ENCODE measurements at regions not wholly inside any gene's neighbourhood (a gene's known extent, or its start where the extent isn't known, plus 50 kb on each side); places are given as distances from the start of the nearest gene placed in this dataset.

DNA sequence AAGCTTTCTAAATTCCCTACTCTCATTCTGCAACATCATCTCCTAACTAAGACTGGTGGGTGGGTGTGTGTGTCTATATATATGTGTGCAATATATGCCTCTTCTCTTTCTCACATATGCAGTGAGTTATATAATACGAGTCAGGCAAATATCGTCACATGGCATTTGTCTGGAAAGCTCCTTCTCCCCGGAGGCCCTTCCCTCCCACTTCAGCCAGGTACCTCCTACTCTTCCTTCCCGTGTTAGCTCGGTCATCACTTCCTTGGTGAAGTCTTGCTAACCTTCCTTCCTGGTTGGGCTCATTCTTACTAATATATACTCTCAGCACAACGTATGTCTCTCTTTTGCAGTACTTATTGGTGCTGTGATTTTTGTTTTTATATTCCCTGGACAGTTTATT is 66.4 kb upstream of the NCK2 start:
- TF ChIP-seq, protein P1, sequence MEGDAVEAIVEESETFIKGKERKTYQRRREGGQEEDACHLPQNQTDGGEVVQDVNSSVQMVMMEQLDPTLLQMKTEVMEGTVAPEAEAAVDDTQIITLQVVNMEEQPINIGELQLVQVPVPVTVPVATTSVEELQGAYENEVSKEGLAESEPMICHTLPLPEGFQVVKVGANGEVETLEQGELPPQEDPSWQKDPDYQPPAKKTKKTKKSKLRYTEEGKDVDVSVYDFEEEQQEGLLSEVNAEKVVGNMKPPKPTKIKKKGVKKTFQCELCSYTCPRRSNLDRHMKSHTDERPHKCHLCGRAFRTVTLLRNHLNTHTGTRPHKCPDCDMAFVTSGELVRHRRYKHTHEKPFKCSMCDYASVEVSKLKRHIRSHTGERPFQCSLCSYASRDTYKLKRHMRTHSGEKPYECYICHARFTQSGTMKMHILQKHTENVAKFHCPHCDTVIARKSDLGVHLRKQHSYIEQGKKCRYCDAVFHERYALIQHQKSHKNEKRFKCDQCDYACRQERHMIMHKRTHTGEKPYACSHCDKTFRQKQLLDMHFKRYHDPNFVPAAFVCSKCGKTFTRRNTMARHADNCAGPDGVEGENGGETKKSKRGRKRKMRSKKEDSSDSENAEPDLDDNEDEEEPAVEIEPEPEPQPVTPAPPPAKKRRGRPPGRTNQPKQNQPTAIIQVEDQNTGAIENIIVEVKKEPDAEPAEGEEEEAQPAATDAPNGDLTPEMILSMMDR (IDR thresholded peaks at IDR 0.05 in 2 of 3, conservative IDR thresholded peaks at IDR 0.05 in 1 of 3; ENCODE audit: borderline replicate concordance in 1 of 3, insufficient read depth in 1 of 3, low read depth in 2 of 3, low read length in 2 of 3): no peak
- TF ChIP-seq, protein P2, sequence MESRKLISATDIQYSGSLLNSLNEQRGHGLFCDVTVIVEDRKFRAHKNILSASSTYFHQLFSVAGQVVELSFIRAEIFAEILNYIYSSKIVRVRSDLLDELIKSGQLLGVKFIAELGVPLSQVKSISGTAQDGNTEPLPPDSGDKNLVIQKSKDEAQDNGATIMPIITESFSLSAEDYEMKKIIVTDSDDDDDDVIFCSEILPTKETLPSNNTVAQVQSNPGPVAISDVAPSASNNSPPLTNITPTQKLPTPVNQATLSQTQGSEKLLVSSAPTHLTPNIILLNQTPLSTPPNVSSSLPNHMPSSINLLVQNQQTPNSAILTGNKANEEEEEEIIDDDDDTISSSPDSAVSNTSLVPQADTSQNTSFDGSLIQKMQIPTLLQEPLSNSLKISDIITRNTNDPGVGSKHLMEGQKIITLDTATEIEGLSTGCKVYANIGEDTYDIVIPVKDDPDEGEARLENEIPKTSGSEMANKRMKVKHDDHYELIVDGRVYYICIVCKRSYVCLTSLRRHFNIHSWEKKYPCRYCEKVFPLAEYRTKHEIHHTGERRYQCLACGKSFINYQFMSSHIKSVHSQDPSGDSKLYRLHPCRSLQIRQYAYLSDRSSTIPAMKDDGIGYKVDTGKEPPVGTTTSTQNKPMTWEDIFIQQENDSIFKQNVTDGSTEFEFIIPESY (IDR thresholded peaks at IDR 0.05; ENCODE audit: extremely low read depth, insufficient replicate concordance, low read length): no peak
- TF ChIP-seq, protein P3, sequence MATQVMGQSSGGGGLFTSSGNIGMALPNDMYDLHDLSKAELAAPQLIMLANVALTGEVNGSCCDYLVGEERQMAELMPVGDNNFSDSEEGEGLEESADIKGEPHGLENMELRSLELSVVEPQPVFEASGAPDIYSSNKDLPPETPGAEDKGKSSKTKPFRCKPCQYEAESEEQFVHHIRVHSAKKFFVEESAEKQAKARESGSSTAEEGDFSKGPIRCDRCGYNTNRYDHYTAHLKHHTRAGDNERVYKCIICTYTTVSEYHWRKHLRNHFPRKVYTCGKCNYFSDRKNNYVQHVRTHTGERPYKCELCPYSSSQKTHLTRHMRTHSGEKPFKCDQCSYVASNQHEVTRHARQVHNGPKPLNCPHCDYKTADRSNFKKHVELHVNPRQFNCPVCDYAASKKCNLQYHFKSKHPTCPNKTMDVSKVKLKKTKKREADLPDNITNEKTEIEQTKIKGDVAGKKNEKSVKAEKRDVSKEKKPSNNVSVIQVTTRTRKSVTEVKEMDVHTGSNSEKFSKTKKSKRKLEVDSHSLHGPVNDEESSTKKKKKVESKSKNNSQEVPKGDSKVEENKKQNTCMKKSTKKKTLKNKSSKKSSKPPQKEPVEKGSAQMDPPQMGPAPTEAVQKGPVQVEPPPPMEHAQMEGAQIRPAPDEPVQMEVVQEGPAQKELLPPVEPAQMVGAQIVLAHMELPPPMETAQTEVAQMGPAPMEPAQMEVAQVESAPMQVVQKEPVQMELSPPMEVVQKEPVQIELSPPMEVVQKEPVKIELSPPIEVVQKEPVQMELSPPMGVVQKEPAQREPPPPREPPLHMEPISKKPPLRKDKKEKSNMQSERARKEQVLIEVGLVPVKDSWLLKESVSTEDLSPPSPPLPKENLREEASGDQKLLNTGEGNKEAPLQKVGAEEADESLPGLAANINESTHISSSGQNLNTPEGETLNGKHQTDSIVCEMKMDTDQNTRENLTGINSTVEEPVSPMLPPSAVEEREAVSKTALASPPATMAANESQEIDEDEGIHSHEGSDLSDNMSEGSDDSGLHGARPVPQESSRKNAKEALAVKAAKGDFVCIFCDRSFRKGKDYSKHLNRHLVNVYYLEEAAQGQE (IDR thresholded peaks at IDR 0.05; ENCODE audit: low read depth): no peak
- TF ChIP-seq POLR2A (IDR thresholded peaks at IDR 0.05; ENCODE audit: borderline replicate concordance, extremely low read depth, insufficient read depth, insufficient read length): no peak
- TF ChIP-seq EZH2phosphoT487 (IDR thresholded peaks at IDR 0.05; ENCODE audit: borderline replicate concordance): no peak
- no peak for TF ChIP-seq SIN3A (IDR thresholded peaks at IDR 0.05; ENCODE audit: low read depth)
- TF ChIP-seq EZH2 (IDR thresholded peaks at IDR 0.05): no peak
- TF ChIP-seq RAD21 (IDR thresholded peaks at IDR 0.05; ENCODE audit: low read depth): no peak
- TF ChIP-seq YY1 (IDR thresholded peaks at IDR 0.05; ENCODE audit: extremely low read depth, insufficient replicate concordance, low read depth, low read length): no peak
- TF ChIP-seq ZFX (IDR thresholded peaks at IDR 0.05): no peak
- no peak for TF ChIP-seq SRF (IDR thresholded peaks at IDR 0.05; ENCODE audit: low read depth)
- no peak for TF ChIP-seq SP1 (IDR thresholded peaks at IDR 0.05; ENCODE audit: low read depth)
- TF ChIP-seq TCF7L2 (IDR thresholded peaks at IDR 0.05; ENCODE audit: borderline replicate concordance, extremely low read depth, insufficient read depth, insufficient read length): no peak
- TF ChIP-seq POLR2AphosphoS5 (IDR thresholded peaks at IDR 0.05; ENCODE audit: low read depth, low read length): no peak

Measured in HCT116 (cell line).